K562 (cell line): ENCODE measurements at regions not wholly inside any gene's neighbourhood (a gene's known extent, or its start where the extent isn't known, plus 50 kb on each side); places are given as distances from the start of the nearest gene placed in this dataset.

ENCODE experiments used
- ATAC-seq: fragments of 200-7000 bp; cut with Tn5 transposase; 3 replicates; pipeline ENCODE4 v1.9.1; 2020; ENCODE audit warnings: moderate library complexity
- BruUV-seq: library from RNA; stranded (reverse); fragments of 400-500 nt; replicated peaks from 2 replicates; lab custom pipeline; 2021; lab: Mats Ljungman, UMichigan
- CTCF ChIA-PET: fragments of 300-600 bp; formaldehyde crosslinking; extraction: SDS; loops from one replicate; lab custom pipeline; 2021; ENCODE audit warnings: low intra/inter-chr PET ratio; lab: Yijun Ruan, JAX
- POLR2A ChIA-PET: fragments of 300-600, 350-650 bp; sonication (Branson Sonifier 250); formaldehyde crosslinking; extraction: SDS; loops from one replicate; lab custom pipeline; 2021; ENCODE audit warnings: antibody characterized with exemption, inconsistent platforms; lab: Yijun Ruan, JAX
- DNase-seq, 4 experiments: peaks; one replicate each; pipeline versions ENCODE4 v3.0.0 to v3.0.0-alpha.2; 2011 to 2018; ENCODE audit warnings: low spot score in 3 of 4, mixed read lengths in 3 of 4; ENCODE audit errors: extremely low read depth in 1 of 4
- FAIRE-seq: peaks from 2 replicates; lab custom pipeline; 2011; peaks lifted over from hg19 to GRCh38; lab: Jason Lieb, UNC
- H2AFZ ChIP-seq: 2 replicates; pipeline ENCODE4 v1.6.0; 2011; ENCODE audit warnings: low read depth, low read length, control low read depth, inconsistent platforms
- H3K27ac ChIP-seq: fragments of 200-600 bp; 3 replicates; pipeline ENCODE4 v1.8.0; 2011; ENCODE audit warnings: low read depth, mild to moderate bottlenecking, control low read depth, inconsistent platforms, low read length, moderate library complexity, mixed read lengths; ENCODE audit errors: extremely low read depth
- H3K27me3 ChIP-seq, 2 experiments: fragments of 300-600 bp in 1 of 2; 2 replicates in 1 of 2; 3 replicates in 1 of 2; pipeline versions ENCODE4 v1.6.0 to v1.8.0; 2011; ENCODE audit warnings: inconsistent platforms in 2 of 2, low read length in 2 of 2, mild to moderate bottlenecking in 1 of 2, mixed read lengths in 1 of 2, moderate library complexity in 1 of 2; ENCODE audit not compliant: control insufficient read depth in 2 of 2, insufficient read depth in 2 of 2
- H3K36me3 ChIP-seq: fragments of 300-600 bp; 3 replicates; pipeline ENCODE4 v1.8.0; 2011; ENCODE audit warnings: mild to moderate bottlenecking, low read length, inconsistent platforms; ENCODE audit not compliant: control insufficient read depth, insufficient read depth
- H3K4me1 ChIP-seq, 2 experiments: fragments of 200-600 bp in 1 of 2; replicated peaks in 1 of 2; 2 replicates in 1 of 2; 3 replicates in 1 of 2; pipeline versions ENCODE4 v1.5.1 to v1.8.0; 2011; ENCODE audit warnings: inconsistent platforms in 2 of 2, low read length in 2 of 2, mild to moderate bottlenecking in 1 of 2, mixed read lengths in 1 of 2, moderate library complexity in 1 of 2; ENCODE audit not compliant: control insufficient read depth in 2 of 2, insufficient read depth in 2 of 2
- H3K4me2 ChIP-seq: 2 replicates; pipeline ENCODE4 v1.6.1; 2011; ENCODE audit warnings: low read length, control low read depth, inconsistent platforms, mixed read lengths; ENCODE audit not compliant: insufficient read depth
- H3K4me3 ChIP-seq: fragments of 200-600 bp; sonication (generic), shearing (Covaris generic); 2 replicates; pipeline ENCODE4 v1.5.1; 2016; ENCODE audit warnings: control low read depth, inconsistent platforms
- H3K79me2 ChIP-seq: fragments of 200-600 bp; 3 replicates; pipeline ENCODE4 v1.8.0; 2011; ENCODE audit warnings: low read length, inconsistent platforms; ENCODE audit not compliant: control insufficient read depth, insufficient read depth
- H3K9ac ChIP-seq, 2 experiments: 2 replicates each; pipeline versions ENCODE4 v1.6.0 to v1.6.1; 2011; ENCODE audit warnings: low read depth in 2 of 2, low read length in 2 of 2, control low read depth in 1 of 2, inconsistent platforms in 1 of 2, mild to moderate bottlenecking in 1 of 2, mixed read lengths in 1 of 2; ENCODE audit not compliant: insufficient read depth in 1 of 2
- H3K9me1 ChIP-seq: one replicate; pipeline ENCODE4 v1.6.0; 2011; ENCODE audit warnings: inconsistent platforms, mild to moderate bottlenecking, low read length, moderate library complexity; ENCODE audit not compliant: control insufficient read depth, insufficient read depth
- H3K9me3 ChIP-seq: replicated peaks from 2 replicates; pipeline ENCODE4 v1.5.1; 2011; ENCODE audit warnings: low read depth, low read length, inconsistent platforms; ENCODE audit not compliant: control insufficient read depth, insufficient read depth
- H4K20me1 ChIP-seq: replicated peaks from 2 replicates; pipeline ENCODE4 v1.6.1; 2011; ENCODE audit warnings: low read length, inconsistent platforms, mixed read lengths; ENCODE audit not compliant: control insufficient read depth, insufficient read depth
- GABPB2 ChIP-seq: fragments of 250-450 bp; sonication (Bioruptor Pico); conservative IDR thresholded peaks from 2 replicates; pipeline ENCODE4 v1.5.1; 2021; ENCODE audit warnings: mild to moderate bottlenecking
- GTF2A2 ChIP-seq: IDR thresholded peaks from 2 replicates; pipeline ENCODE4 v1.6.1; 2016; ENCODE audit warnings: mild to moderate bottlenecking, missing genetic modification characterization, missing compliant biosample characterization
- IFI16 ChIP-seq: fragments of 250-450 bp; sonication (Bioruptor Pico); IDR thresholded peaks from 2 replicates; pipeline ENCODE4 v2.1.2; 2022; ENCODE audit warnings: mild to moderate bottlenecking, inconsistent platforms
- JUND ChIP-seq, 2 experiments: IDR thresholded peaks; 2 replicates in 1 of 2; 3 replicates in 1 of 2; pipeline ENCODE4 v1.6.1; 2011; ENCODE audit warnings: borderline replicate concordance in 2 of 2, low read depth in 2 of 2, low read length in 2 of 2, improper control_type of control experiment in 1 of 2, missing biosample characterization in 1 of 2, missing genetic modification characterization in 1 of 2, missing genetic modification reagents in 1 of 2
- KHSRP ChIP-seq: fragments of 450-650 bp; IDR thresholded peaks from 2 replicates; pipeline ENCODE4 v1.6.1; 2017
- L3MBTL2 ChIP-seq: fragments of 450-650 bp; IDR thresholded peaks from 2 replicates; pipeline ENCODE4 v1.6.1; 2016; ENCODE audit warnings: mild to moderate bottlenecking, moderate library complexity
- MECOM ChIP-seq: fragments of 250-450 bp; sonication (Bioruptor Pico); IDR thresholded peaks from 2 replicates; pipeline ENCODE4 v1.8.0; 2022; ENCODE audit warnings: inconsistent platforms
- MTF1 ChIP-seq: fragments of 250-450 bp; sonication (Bioruptor Pico); IDR thresholded peaks from 2 replicates; pipeline ENCODE4 v1.9.0; 2021; ENCODE audit warnings: moderate library complexity, mild to moderate bottlenecking, inconsistent platforms, borderline replicate concordance
- NFE2L1 ChIP-seq: fragments of 450-650 bp; IDR thresholded peaks from 2 replicates; pipeline ENCODE4 v1.6.1; 2016; ENCODE audit warnings: missing genetic modification characterization, low read depth, mild to moderate bottlenecking, missing compliant biosample characterization, moderate library complexity, borderline replicate concordance
- NFRKB ChIP-seq: fragments of 450-650 bp; IDR thresholded peaks from 2 replicates; pipeline ENCODE4 v1.6.1; 2016; ENCODE audit warnings: low read depth
- SNAPC5 ChIP-seq: fragments of 250-450 bp; sonication (Bioruptor Pico); IDR thresholded peaks from 2 replicates; pipeline ENCODE4 v1.8.0; 2021; ENCODE audit warnings: moderate library complexity, mild to moderate bottlenecking, inconsistent platforms
- TAF9B ChIP-seq: fragments of 450-650 bp; IDR thresholded peaks from 2 replicates; pipeline ENCODE4 v1.6.1; 2018; ENCODE audit warnings: mild to moderate bottlenecking; ENCODE audit not compliant: partially characterized antibody
- TCF7L2 ChIP-seq: fragments of 150-350 bp; IDR thresholded peaks from 2 replicates; pipeline ENCODE4 v1.6.1; 2016; ENCODE audit warnings: low read depth, mild to moderate bottlenecking, low read length, moderate library complexity
- TCFL5 ChIP-seq: fragments of 250-450 bp; sonication (Bioruptor Pico); conservative IDR thresholded peaks from 2 replicates; pipeline ENCODE4 v1.6.1; 2021; ENCODE audit warnings: mild to moderate bottlenecking, moderate library complexity, matching md5 sums
- TEAD4 ChIP-seq, 2 experiments: sonication (generic) in 1 of 2; formaldehyde crosslinking in 1 of 2; IDR thresholded peaks; 2 replicates each; pipeline versions ENCODE4 v1.6.1 to v1.8.0; 2012 to 2022; ENCODE audit warnings: borderline replicate concordance in 1 of 2, inconsistent platforms in 1 of 2, low read length in 1 of 2, mild to moderate bottlenecking in 1 of 2, missing genetic modification reagents in 1 of 2
- ZZZ3 ChIP-seq: fragments of 450-650 bp; IDR thresholded peaks from 2 replicates; pipeline ENCODE4 v1.6.1; 2016; ENCODE audit warnings: antibody characterized with exemption, mild to moderate bottlenecking, moderate library complexity
- WGBS: fragments of 100-300 bp; shearing (Covaris generic); methylation state at CpG from one replicate; pipeline ENCODE4 v1.1.6; 2016; ENCODE audit warnings: low coverage, mixed read lengths; ENCODE audit not compliant: insufficient coverage; ENCODE audit errors: missing lambda C conversion rate; 5-methylcytosine and 5-hydroxymethylcytosine counted together
- in situ Hi-C: fragments of 300-500 bp; cut with MboI; formaldehyde crosslinking; loops from 4 replicates; pipeline ENCODE4 v1.15.0; 2018; ENCODE audit warnings: inconsistent platforms, mixed read lengths
- intact Hi-C: fragments of 100-400 bp; cut with micrococcal nuclease; formaldehyde crosslinking; loops from 2 replicates; pipeline ENCODE4 v1.14.2; 2022
- TF ChIP-seq, protein P1 (sequence below), 2 experiments: IDR thresholded peaks; 2 replicates each; pipeline ENCODE4 v1.6.1; 2012; ENCODE audit warnings: improper control_type of control experiment in 2 of 2, low read depth in 2 of 2, low read length in 2 of 2, borderline replicate concordance in 1 of 2
- TF ChIP-seq, protein P2 (sequence below): sonication (generic); formaldehyde crosslinking; IDR thresholded peaks from 2 replicates; pipeline ENCODE4 v1.8.1; 2023; ENCODE audit warnings: mild to moderate bottlenecking, missing genetic modification reagents

DNA sequence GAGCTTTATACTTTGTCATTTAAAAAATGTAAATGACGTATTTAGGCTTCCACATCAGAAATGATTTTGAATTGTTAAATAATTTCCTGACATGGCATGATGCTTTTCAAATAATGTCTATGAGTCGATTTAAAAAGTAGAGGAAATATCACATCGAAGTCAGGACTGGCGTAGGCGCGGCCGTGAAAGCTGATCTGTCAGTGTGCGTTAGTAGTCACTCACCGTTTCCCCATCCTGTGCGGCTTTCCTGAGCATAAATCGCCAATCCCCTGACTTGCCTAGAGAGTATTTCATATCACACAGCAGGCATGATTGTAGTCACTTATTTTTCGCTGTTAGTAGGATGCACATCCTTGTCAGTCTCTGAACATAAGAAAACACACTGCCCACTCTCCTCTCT lies 843.1 kb downstream of the SOCS6 start (continued):
- TF ChIP-seq, protein P1, sequence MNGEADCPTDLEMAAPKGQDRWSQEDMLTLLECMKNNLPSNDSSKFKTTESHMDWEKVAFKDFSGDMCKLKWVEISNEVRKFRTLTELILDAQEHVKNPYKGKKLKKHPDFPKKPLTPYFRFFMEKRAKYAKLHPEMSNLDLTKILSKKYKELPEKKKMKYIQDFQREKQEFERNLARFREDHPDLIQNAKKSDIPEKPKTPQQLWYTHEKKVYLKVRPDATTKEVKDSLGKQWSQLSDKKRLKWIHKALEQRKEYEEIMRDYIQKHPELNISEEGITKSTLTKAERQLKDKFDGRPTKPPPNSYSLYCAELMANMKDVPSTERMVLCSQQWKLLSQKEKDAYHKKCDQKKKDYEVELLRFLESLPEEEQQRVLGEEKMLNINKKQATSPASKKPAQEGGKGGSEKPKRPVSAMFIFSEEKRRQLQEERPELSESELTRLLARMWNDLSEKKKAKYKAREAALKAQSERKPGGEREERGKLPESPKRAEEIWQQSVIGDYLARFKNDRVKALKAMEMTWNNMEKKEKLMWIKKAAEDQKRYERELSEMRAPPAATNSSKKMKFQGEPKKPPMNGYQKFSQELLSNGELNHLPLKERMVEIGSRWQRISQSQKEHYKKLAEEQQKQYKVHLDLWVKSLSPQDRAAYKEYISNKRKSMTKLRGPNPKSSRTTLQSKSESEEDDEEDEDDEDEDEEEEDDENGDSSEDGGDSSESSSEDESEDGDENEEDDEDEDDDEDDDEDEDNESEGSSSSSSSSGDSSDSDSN (IDR thresholded peaks at IDR 0.05; ENCODE audit: borderline replicate concordance in 1 of 2, low read depth in 2 of 2, low read length in 2 of 2) = no peak
- TF ChIP-seq GTF2A2 (tag) (no peak), TCF7L2 (no peak), GABPB2 (CRISPR knock-in tag) (no peak)

GRCh38 chr18:71130351-71130750 lies 841.5 kb downstream of the SOCS6 start:
- Histone ChIP-seq H3K27ac (no peak overlapping the region), H3K79me2 (no peaks in the 10 kb centered on the region), H3K4me3 (no peak overlapping the region), H3K9me3 (no peaks in the 10 kb centered on the region), H3K4me1 (no peaks in the 10 kb centered on the region), H4K20me1 (no peaks in the 10 kb centered on the region), H3K36me3 (no peaks in the 10 kb centered on the region), H3K9ac (no peak overlapping the region), H3K9me1 (no peaks in the 10 kb centered on the region), H3K4me2 (no peak overlapping the region), H3K27me3 (no peaks in the 10 kb centered on the region), H2AFZ (no peak overlapping the region)
- WGBS = 5% methylated on average over 5 of the region's 6 CpGs
- intact Hi-C loops (no loop called here), in situ Hi-C loops (no loop called here)
- DNase-seq = no peak
- no peak for FAIRE-seq
- POLR2A ChIA-PET = no interaction called here
- no peak for ATAC-seq
- BruUV-seq = no TSS peak
- CTCF ChIA-PET = no interaction called here
- TF ChIP-seq, protein P2, sequence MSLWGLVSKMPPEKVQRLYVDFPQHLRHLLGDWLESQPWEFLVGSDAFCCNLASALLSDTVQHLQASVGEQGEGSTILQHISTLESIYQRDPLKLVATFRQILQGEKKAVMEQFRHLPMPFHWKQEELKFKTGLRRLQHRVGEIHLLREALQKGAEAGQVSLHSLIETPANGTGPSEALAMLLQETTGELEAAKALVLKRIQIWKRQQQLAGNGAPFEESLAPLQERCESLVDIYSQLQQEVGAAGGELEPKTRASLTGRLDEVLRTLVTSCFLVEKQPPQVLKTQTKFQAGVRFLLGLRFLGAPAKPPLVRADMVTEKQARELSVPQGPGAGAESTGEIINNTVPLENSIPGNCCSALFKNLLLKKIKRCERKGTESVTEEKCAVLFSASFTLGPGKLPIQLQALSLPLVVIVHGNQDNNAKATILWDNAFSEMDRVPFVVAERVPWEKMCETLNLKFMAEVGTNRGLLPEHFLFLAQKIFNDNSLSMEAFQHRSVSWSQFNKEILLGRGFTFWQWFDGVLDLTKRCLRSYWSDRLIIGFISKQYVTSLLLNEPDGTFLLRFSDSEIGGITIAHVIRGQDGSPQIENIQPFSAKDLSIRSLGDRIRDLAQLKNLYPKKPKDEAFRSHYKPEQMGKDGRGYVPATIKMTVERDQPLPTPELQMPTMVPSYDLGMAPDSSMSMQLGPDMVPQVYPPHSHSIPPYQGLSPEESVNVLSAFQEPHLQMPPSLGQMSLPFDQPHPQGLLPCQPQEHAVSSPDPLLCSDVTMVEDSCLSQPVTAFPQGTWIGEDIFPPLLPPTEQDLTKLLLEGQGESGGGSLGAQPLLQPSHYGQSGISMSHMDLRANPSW (CRISPR knock-in tag) = no peak
- no peak for TF ChIP-seq IFI16 (CRISPR knock-in tag)
- no peak for TF ChIP-seq MTF1 (CRISPR knock-in tag)
- no peak for TF ChIP-seq SNAPC5 (CRISPR knock-in tag)
- no peak for TF ChIP-seq NFE2L1 (tag)
- TF ChIP-seq TAF9B = no peak
- TF ChIP-seq TCFL5 (CRISPR knock-in tag) = no peak
- no peak for TF ChIP-seq JUND (IDR thresholded peaks at IDR 0.05; ENCODE audit: borderline replicate concordance, low read depth, low read length)
- no peak for TF ChIP-seq JUND (tag; IDR thresholded peaks at IDR 0.05; ENCODE audit: borderline replicate concordance, low read depth, low read length)
- TF ChIP-seq ZZZ3 = no peak
- no peak for TF ChIP-seq NFRKB
- no peak for TF ChIP-seq MECOM (CRISPR knock-in tag)
- TF ChIP-seq L3MBTL2 = no peak
- no peak for TF ChIP-seq KHSRP
- TF ChIP-seq TEAD4 (IDR thresholded peaks at IDR 0.05; ENCODE audit: low read length) = no peak
- TF ChIP-seq TEAD4 (CRISPR knock-in tag; IDR thresholded peaks at IDR 0.05; ENCODE audit: borderline replicate concordance) = no peak
